CD4-positive, alpha-beta T cell (primary cell): ENCODE measurements at regions not wholly inside any gene's neighbourhood (a gene's known extent, or its start where the extent isn't known, plus 50 kb on each side); places are given as distances from the start of the nearest gene placed in this dataset.

Source experiments
- ATAC-seq: fragments of 200-7000 bp; cut with Tn5 transposase; one replicate; pipeline ENCODE4 v1.10.0; 2022; ENCODE audit warnings: mild to moderate bottlenecking; ENCODE audit not compliant: poor library complexity
- CTCF ChIA-PET: fragments of 350-600 bp; sonication (Branson Sonifier 250); formaldehyde crosslinking; loops from one replicate; lab custom pipeline; 2021; ENCODE audit warnings: antibody characterized with exemption, inconsistent platforms; lab: Charles Lee
- POLR2A ChIA-PET: fragments of 350-600 bp; sonication (Branson Sonifier 250); formaldehyde crosslinking; loops from one replicate; lab custom pipeline; 2021; ENCODE audit warnings: antibody characterized with exemption, inconsistent platforms; lab: Charles Lee
- DNase-seq, 14 experiments: peaks; one replicate each; pipeline ENCODE4 v3.0.0-alpha.2; 2013 to 2020; ENCODE audit warnings: mixed read lengths in 2 of 14
- H3K27ac ChIP-seq, 2 donors: one replicate each; pipeline versions ENCODE4 v1.5.1 to v1.7.0; 2013; ENCODE audit warnings: low read length in 2 of 2, low read depth in 1 of 2, mild to moderate bottlenecking in 1 of 2
- H3K27me3 ChIP-seq, 2 experiments: 1 replicate in 1 of 2; 2 replicates in 1 of 2; pipeline versions ENCODE4 v1.6.1 to v1.7.0; 2013; ENCODE audit warnings: low read length in 2 of 2, control low read depth in 1 of 2, mild to moderate bottlenecking in 1 of 2, moderate library complexity in 1 of 2; ENCODE audit not compliant: insufficient read depth in 2 of 2, control insufficient read depth in 1 of 2
- H3K36me3 ChIP-seq: one replicate; pipeline ENCODE4 v1.6.1; 2013; ENCODE audit warnings: low read length, control low read depth; ENCODE audit not compliant: insufficient read depth
- H3K4me1 ChIP-seq: one replicate; pipeline ENCODE4 v1.6.1; 2013; ENCODE audit warnings: low read length, control low read depth; ENCODE audit not compliant: insufficient read depth
- H3K4me3 ChIP-seq: one replicate; pipeline ENCODE4 v1.5.1; 2013; ENCODE audit warnings: mild to moderate bottlenecking, low read length, moderate library complexity
- H3K9me3 ChIP-seq, 2 experiments: 1 replicate in 1 of 2; 2 replicates in 1 of 2; pipeline versions ENCODE4 v1.6.1 to v1.7.0; 2013; ENCODE audit warnings: low read length in 2 of 2, mild to moderate bottlenecking in 2 of 2, control low read depth in 1 of 2, moderate library complexity in 1 of 2; ENCODE audit not compliant: control insufficient read depth in 1 of 2, insufficient read depth in 1 of 2
- H3K27ac Mint-ChIP-seq: one replicate; pipeline ENCODE4 v1.8.0; 2020; ENCODE audit warnings: mixed read lengths
- H3K27me3 Mint-ChIP-seq: one replicate; pipeline ENCODE4 v1.8.0; 2021; ENCODE audit warnings: mixed read lengths
- H3K36me3 Mint-ChIP-seq: one replicate; pipeline ENCODE4 v1.8.0; 2021; ENCODE audit warnings: low read depth, mixed read lengths
- H3K4me1 Mint-ChIP-seq: one replicate; pipeline ENCODE4 v1.8.0; 2021; ENCODE audit warnings: low read depth, mixed read lengths
- H3K4me3 Mint-ChIP-seq: one replicate; pipeline ENCODE4 v1.8.0; 2020; ENCODE audit warnings: mild to moderate bottlenecking, mixed read lengths
- H3K9me3 Mint-ChIP-seq: one replicate; pipeline ENCODE4 v1.8.0; 2020; ENCODE audit warnings: mixed read lengths
- CTCF ChIP-seq: fragments of 200-600 bp; IDR thresholded peaks from one replicate; pipeline ENCODE4 v1.8.0; 2022; ENCODE audit warnings: antibody characterized with exemption, mild to moderate bottlenecking
- intact Hi-C, 2 experiments: fragments of 100-400 bp; cut with DNase I in 1 of 2; cut with micrococcal nuclease in 1 of 2; formaldehyde crosslinking; loops; one replicate each; pipeline versions ENCODE4 v1.15.1 to v1.9.0; 2023 to 2025; cut with DNase I, micrococcal nuclease

DNA sequence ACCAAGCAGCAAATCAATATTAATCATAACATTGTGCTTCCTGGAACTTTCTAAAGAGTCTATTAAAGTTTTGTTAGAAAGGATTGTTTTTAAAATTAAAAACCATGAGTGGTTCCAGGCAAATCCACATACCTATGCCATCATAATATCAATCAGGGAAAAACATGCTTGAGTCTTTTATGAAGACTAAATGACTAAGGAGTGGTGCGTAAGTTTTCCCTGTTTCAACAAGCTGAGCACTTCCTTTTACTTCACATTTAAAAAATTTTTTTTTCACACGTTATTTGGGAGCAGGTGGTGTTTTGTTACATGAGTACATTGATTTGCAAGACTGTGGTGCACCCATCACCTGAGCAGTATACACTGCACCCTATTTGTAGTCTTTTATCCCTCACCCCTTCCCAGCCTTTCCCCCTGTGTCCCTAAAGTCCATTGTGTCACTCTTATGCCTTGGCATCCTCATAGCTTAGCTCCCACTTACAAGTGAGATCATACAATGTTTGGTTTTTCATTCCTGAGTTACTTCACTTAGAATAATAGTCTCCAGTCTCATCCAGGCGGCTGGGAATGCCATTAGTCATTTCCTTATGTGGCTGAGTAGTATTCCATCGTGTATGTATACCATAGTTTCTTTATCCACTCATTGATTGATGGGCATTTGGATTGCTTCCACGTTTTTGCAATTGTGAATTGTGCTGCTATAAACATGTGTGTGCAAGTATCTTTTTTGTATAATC lies 1190.3 kb upstream of the RAG2 start:
- Histone ChIP-seq H3K27ac (no peak overlapping the region), H3K36me3 (no peaks in the 10 kb centered on the region), H3K4me3 (no peak overlapping the region), H3K27me3 (no peaks in the 10 kb centered on the region), H3K4me1 (no peaks in the 10 kb centered on the region), H3K9me3 (no peaks in the 10 kb centered on the region)
- ChIA-PET POLR2A (no interaction called here), CTCF (no interaction called here)
- no peak for TF ChIP-seq CTCF
- Mint-ChIP-seq H3K9me3 (peaks cover 29% of the 10 kb centered on the region), H3K36me3 (no peaks in the 10 kb centered on the region), H3K4me1 (no peaks in the 10 kb centered on the region), H3K27ac (no peak overlapping the region), H3K4me3 (no peak overlapping the region), H3K27me3 (no peaks in the 10 kb centered on the region)
- ATAC-seq (no peak), DNase-seq (no peak)
- intact Hi-C loops = no loop called here

- Histone ChIP-seq H3K36me3 (no peaks in the 10 kb centered on the region), H3K4me3 (no peak overlapping the region), H3K9me3 (peaks cover 4% of the 10 kb centered on the region in 2 experiments), H3K4me1 (no peaks in the 10 kb centered on the region), H3K27ac (no peak overlapping the region), H3K27me3 (no peaks in the 10 kb centered on the region)
- no peaks in the 10 kb centered on the region for H3K36me3 Mint-ChIP-seq
- ATAC-seq = no peak
- H3K4me1 Mint-ChIP-seq = no peaks in the 10 kb centered on the region
- ChIA-PET CTCF (no interaction called here), POLR2A (no interaction called here)
- H3K27ac Mint-ChIP-seq = no peak overlapping the region
- no peaks in the 10 kb centered on the region for H3K27me3 Mint-ChIP-seq
- intact Hi-C loops = no loop called here
- H3K4me3 Mint-ChIP-seq = no peak overlapping the region
- peaks cover 34% of the 10 kb centered on the region for H3K9me3 Mint-ChIP-seq
- TF ChIP-seq CTCF = no peak
- DNase-seq = no peak
Observed at GRCh38 chr11:37786214-37786755, 1188.2 kb upstream of the RAG2 start.

GRCh38 chr11:37774441-37774840 lies 1176.4 kb upstream of the RAG2 start:
- H3K36me3 Mint-ChIP-seq = no peaks in the 10 kb centered on the region
- H3K27me3 Mint-ChIP-seq = no peaks in the 10 kb centered on the region
- no peaks in the 10 kb centered on the region for H3K4me1 Mint-ChIP-seq
- H3K36me3 ChIP-seq = no peaks in the 10 kb centered on the region
- POLR2A ChIA-PET = no interaction called here
- DNase-seq (no peak), ATAC-seq (no peak)
- no peak overlapping the region for H3K4me3 Mint-ChIP-seq
- intact Hi-C loops = no loop called here
- no peak overlapping the region for H3K27ac Mint-ChIP-seq
- H3K4me1 ChIP-seq = no peaks in the 10 kb centered on the region
- H3K27ac ChIP-seq = no peak overlapping the region
- TF ChIP-seq CTCF = no peak
- no peaks in the 10 kb centered on the region for H3K27me3 ChIP-seq
- no peaks in the 10 kb centered on the region for H3K9me3 Mint-ChIP-seq
- H3K4me3 ChIP-seq = no peak overlapping the region
- H3K9me3 ChIP-seq = peaks cover 0 to 6% of the 10 kb centered on the region in 2 experiments
- CTCF ChIA-PET = no interaction called here
